ENCODE measurements at regions not wholly inside any gene's neighbourhood (a gene's known extent, or its start where the extent isn't known, plus 50 kb on each side); places are given as distances from the start of the nearest gene placed in this dataset.

- intact Hi-C loops (cut with micrococcal nuclease) = no loop called here
- Mint-ChIP-seq H3K27me3 (no peaks in the 10 kb centered on the region), H3K9me3 (ENCODE audit: insufficient read depth) (no peaks in the 10 kb centered on the region), H3K4me1 (no peaks in the 10 kb centered on the region), H3K4me3 (no peak overlapping the region), H3K27ac (no peak overlapping the region)
- Histone ChIP-seq H3K27ac (ENCODE audit: low read length in 2 of 2) (no peak overlapping the region), H2AFZ (ENCODE audit: insufficient read depth, low read depth, low read length, poor library complexity, severe bottlenecking) (peak overlapping the region; percentile 14), H3K27me3 (replicated peaks in 1 of 4; ENCODE audit: control extremely low read depth in 1 of 4, control insufficient read depth in 3 of 4, insufficient read depth in 4 of 4, low read length in 3 of 4) (no peaks in the 10 kb centered on the region), H4K20me1 (ENCODE audit: control insufficient read depth, insufficient read depth, low read length, poor library complexity, severe bottlenecking) (no peaks in the 10 kb centered on the region), H3K4me3 (ENCODE audit: control extremely low read depth in 1 of 5, extremely low read depth in 1 of 5, insufficient read depth in 1 of 5, low read depth in 2 of 5, low read length in 4 of 5) (no peak overlapping the region), H3K36me3 (replicated peaks in 1 of 2; ENCODE audit: control extremely low read depth in 1 of 2, control insufficient read depth in 1 of 2, extremely low read depth in 1 of 2, insufficient read depth in 2 of 2, low read length in 1 of 2) (no peaks in the 10 kb centered on the region), H3K9me3 (ENCODE audit: control extremely low read depth in 1 of 3, control insufficient read depth in 2 of 3, insufficient read depth in 1 of 3, low read length in 2 of 3) (no peaks in the 10 kb centered on the region), H3K4me2 (replicated peaks; ENCODE audit: low read depth, low read length, poor library complexity, severe bottlenecking) (no peak overlapping the region), H3K4me1 (ENCODE audit: control insufficient read depth in 2 of 2, insufficient read depth in 2 of 2, low read length in 2 of 2) (no peaks in the 10 kb centered on the region), H3K9ac (ENCODE audit: low read length) (no peak overlapping the region), H3K79me2 (ENCODE audit: control insufficient read depth, insufficient read depth, low read length) (no peaks in the 10 kb centered on the region)
- no peak for ATAC-seq (ENCODE audit: low read depth)
- peak; percentile 7 for DNase-seq
- POLR2A ChIA-PET = no interaction called here
- no peak for TF ChIP-seq EZH2 (IDR thresholded peaks at IDR 0.05; ENCODE audit: borderline replicate concordance, insufficient read depth, low read depth, low read length, poor library complexity, severe bottlenecking)
- peak; percentile 23 for TF ChIP-seq CTCF (IDR thresholded peaks at IDR 0.05)
- CTCF ChIA-PET = interaction anchor here (1.1 to 1.2 kb wide), 2 partner anchors 10 to 1210 kb away, joined by 3 to 6 read pairs; no protein-coding TSS in a partner anchor
- WGBS (ENCODE audit: insufficient coverage) = 19% methylated on average over 4 of the region's 8 CpGs
Observed at GRCh38 chr4:170990989-170991589, 822.1 kb upstream of the GALNTL6 start.

- Histone ChIP-seq H3K27me3 (replicated peaks in 1 of 4; ENCODE audit: control extremely low read depth in 1 of 4, control insufficient read depth in 3 of 4, insufficient read depth in 4 of 4, low read length in 3 of 4) (no peaks in the 10 kb centered on the region), H3K4me3 (ENCODE audit: control extremely low read depth in 1 of 5, extremely low read depth in 1 of 5, insufficient read depth in 1 of 5, low read depth in 2 of 5, low read length in 4 of 5) (no peak overlapping the region), H3K27ac (ENCODE audit: low read length in 2 of 2) (no peak overlapping the region), H4K20me1 (ENCODE audit: control insufficient read depth, insufficient read depth, low read length, poor library complexity, severe bottlenecking) (no peaks in the 10 kb centered on the region), H3K4me1 (ENCODE audit: control insufficient read depth in 2 of 2, insufficient read depth in 2 of 2, low read length in 2 of 2) (no peaks in the 10 kb centered on the region), H3K9me3 (ENCODE audit: control extremely low read depth in 1 of 3, control insufficient read depth in 2 of 3, insufficient read depth in 1 of 3, low read length in 2 of 3) (no peaks in the 10 kb centered on the region), H2AFZ (ENCODE audit: insufficient read depth, low read depth, low read length, poor library complexity, severe bottlenecking) (no peak overlapping the region), H3K4me2 (replicated peaks; ENCODE audit: low read depth, low read length, poor library complexity, severe bottlenecking) (no peak overlapping the region), H3K36me3 (replicated peaks in 1 of 2; ENCODE audit: control extremely low read depth in 1 of 2, control insufficient read depth in 1 of 2, extremely low read depth in 1 of 2, insufficient read depth in 2 of 2, low read length in 1 of 2) (no peaks in the 10 kb centered on the region), H3K9ac (ENCODE audit: low read length) (no peak overlapping the region), H3K79me2 (ENCODE audit: control insufficient read depth, insufficient read depth, low read length) (no peaks in the 10 kb centered on the region)
- no peaks in the 10 kb centered on the region for H3K27me3 Mint-ChIP-seq
- no peak overlapping the region for H3K27ac Mint-ChIP-seq
- no peaks in the 10 kb centered on the region for H3K4me1 Mint-ChIP-seq
- CTCF ChIA-PET = no interaction called here
- intact Hi-C loops (cut with micrococcal nuclease) = no loop called here
- no CpG with 5 or more reads among the region's 1 CpG for WGBS (ENCODE audit: insufficient coverage)
- DNase-seq = no peak
- POLR2A ChIA-PET = no interaction called here
- no peaks in the 10 kb centered on the region for H3K9me3 Mint-ChIP-seq (ENCODE audit: insufficient read depth)
- no peak for TF ChIP-seq EZH2 (IDR thresholded peaks at IDR 0.05; ENCODE audit: borderline replicate concordance, insufficient read depth, low read depth, low read length, poor library complexity, severe bottlenecking)
- TF ChIP-seq CTCF (IDR thresholded peaks at IDR 0.05) = no peak
- ATAC-seq (ENCODE audit: low read depth) = no peak
- H3K4me3 Mint-ChIP-seq = no peak overlapping the region
Observed at GRCh38 chr4:170988446-170988845, 824.8 kb upstream of the GALNTL6 start.
